PFSK-1 (cell line): ENCODE measurements at regions not wholly inside any gene's neighbourhood (a gene's known extent, or its start where the extent isn't known, plus 50 kb on each side); places are given as distances from the start of the nearest gene placed in this dataset.

Experiments used
- FOXP2 ChIP-seq: optimal IDR thresholded peaks from 2 replicates; pipeline ENCODE3; 2011; ENCODE audit warnings: borderline replicate concordance, control low read depth, inconsistent platforms; ENCODE audit not compliant: insufficient read depth; ENCODE audit errors: extremely low read length, extremely low read depth
- POLR2AphosphoS5 ChIP-seq: IDR thresholded peaks from 2 replicates; pipeline ENCODE4 v1.6.1; 2012; ENCODE audit warnings: low read depth, mild to moderate bottlenecking, control low read depth, low read length, moderate library complexity
- REST ChIP-seq, 2 experiments: IDR thresholded peaks; 2 replicates each; pipeline versions ENCODE4 v1.6.1 to v1.8.0; 2011 to 2012; ENCODE audit warnings: low read depth in 2 of 2, low read length in 2 of 2, control low read depth in 1 of 2, inconsistent platforms in 1 of 2, mild to moderate bottlenecking in 1 of 2, moderate library complexity in 1 of 2; ENCODE audit not compliant: insufficient read depth in 1 of 2
- SIN3A ChIP-seq: IDR thresholded peaks from 2 replicates; pipeline ENCODE4 v1.6.1; 2012; ENCODE audit warnings: mild to moderate bottlenecking, low read length, moderate library complexity, borderline replicate concordance; ENCODE audit not compliant: insufficient read depth
- TAF1 ChIP-seq: IDR thresholded peaks from 2 replicates; pipeline ENCODE4 v1.6.1; 2012; ENCODE audit warnings: low read length, control low read depth, borderline replicate concordance; ENCODE audit not compliant: insufficient read depth

DNA sequence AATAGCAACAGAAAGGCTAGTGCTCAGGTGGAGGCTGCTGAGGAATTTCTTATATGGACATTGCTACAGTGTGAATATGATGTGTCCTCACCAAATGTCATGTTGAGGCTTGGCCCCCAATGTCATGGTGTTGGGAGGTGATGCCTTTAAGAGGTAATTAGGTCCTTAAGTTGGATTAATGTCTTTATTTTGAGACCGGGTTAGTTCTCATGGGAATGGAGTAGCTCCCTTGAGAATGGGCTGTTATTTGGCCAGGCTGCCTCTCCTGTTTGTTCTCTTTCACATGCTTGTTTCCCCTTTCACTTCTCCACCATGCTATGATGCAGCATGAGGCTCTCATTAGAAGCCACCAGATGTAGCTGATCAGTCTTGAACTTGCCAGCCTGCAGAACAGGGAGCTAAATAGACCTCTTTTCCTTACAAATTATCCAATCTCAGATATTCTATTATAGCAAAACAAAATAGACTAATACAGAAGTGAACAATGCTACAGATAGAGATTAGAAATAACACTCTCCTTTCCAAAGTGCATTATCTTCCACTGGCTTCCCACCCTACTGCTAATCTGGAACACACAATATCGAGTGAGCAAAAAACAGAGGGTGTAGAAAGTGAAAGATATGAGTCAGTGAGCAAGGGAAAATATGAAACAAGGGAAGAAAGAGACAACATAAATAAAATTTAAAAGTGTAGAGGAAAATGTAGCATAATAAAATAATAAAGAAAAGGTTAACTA, 160.2 kb downstream of the NTMT2 start:
- no peak for TF ChIP-seq TAF1
- no peak for TF ChIP-seq SIN3A
- TF ChIP-seq POLR2AphosphoS5: no peak
- TF ChIP-seq FOXP2: no peak
- no peak for TF ChIP-seq REST (IDR thresholded peaks at IDR 0.05; ENCODE audit: insufficient read depth in 1 of 2, low read depth in 2 of 2, low read length in 2 of 2)

DNA sequence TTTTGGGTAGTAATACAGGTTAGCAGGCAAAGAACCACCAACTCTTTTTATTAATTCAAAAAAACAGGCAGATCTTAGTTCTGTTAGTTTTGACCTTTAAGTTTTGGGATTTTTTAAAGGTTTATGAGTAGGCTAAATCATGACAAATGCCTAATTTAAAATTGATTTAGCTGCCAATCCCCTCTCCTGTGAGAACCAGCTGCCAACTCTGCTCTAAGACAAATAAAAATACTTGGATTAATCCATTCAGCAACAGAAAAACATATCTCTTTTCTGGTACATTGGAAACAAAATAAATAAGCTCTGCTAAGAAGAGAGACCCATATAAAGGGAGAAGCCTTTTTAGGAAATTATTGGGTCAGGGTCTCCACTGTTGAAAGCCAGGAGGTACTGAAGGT, 160.8 kb downstream of the NTMT2 start:
- no peak for TF ChIP-seq SIN3A
- TF ChIP-seq FOXP2: no peak
- no peak for TF ChIP-seq TAF1
- no peak for TF ChIP-seq POLR2AphosphoS5
- no peak for TF ChIP-seq REST (IDR thresholded peaks at IDR 0.05; ENCODE audit: insufficient read depth in 1 of 2, low read depth in 2 of 2, low read length in 2 of 2)

DNA sequence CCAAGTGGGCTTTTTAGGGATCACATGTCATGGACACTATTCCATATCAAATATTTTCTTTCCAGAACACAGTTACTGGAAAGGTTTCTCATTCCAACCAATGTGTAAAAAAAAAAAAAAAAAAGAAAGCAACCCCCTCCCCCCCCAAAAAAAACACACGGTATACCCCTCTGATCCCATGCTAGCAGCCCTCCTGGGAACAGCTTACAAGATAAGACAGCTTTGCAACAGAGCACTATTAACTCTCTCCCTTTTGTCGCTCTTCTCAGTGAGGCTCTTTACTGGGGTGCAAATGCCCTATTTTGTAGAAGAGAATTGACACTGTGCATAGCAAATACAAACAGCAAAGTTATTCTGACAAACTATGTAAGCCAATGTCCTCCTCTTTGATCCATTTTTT, 161.2 kb downstream of the NTMT2 start:
- TF ChIP-seq SIN3A: no peak
- TF ChIP-seq REST (IDR thresholded peaks at IDR 0.05; ENCODE audit: insufficient read depth in 1 of 2, low read depth in 2 of 2, low read length in 2 of 2): no peak
- no peak for TF ChIP-seq POLR2AphosphoS5
- TF ChIP-seq TAF1: no peak
- TF ChIP-seq FOXP2: no peak

GRCh38 chr1:170307426-170307825, 161.7 kb downstream of the NTMT2 start:
- TF ChIP-seq POLR2AphosphoS5 (no peak), TAF1 (no peak), SIN3A (no peak), FOXP2 (no peak), REST (IDR thresholded peaks at IDR 0.05; ENCODE audit: insufficient read depth in 1 of 2, low read depth in 2 of 2, low read length in 2 of 2) (no peak)
